Peyer's patch (tissue), 4 donors: ENCODE measurements at regions not wholly inside any gene's neighbourhood (a gene's known extent, or its start where the extent isn't known, plus 50 kb on each side); places are given as distances from the start of the nearest gene placed in this dataset.

Source experiments
- DNase-seq, 3 donors: peaks; one replicate each; pipeline ENCODE4 v3.0.0-alpha.2; 2017 to 2019
- H3K27ac ChIP-seq, 4 donors: fragments of 200-600 bp; sonication (generic); one replicate each; pipeline ENCODE4 v1.5.1; 2016 to 2019
- H3K27me3 ChIP-seq, 2 donors: fragments of 200-600 bp; sonication (generic); one replicate each; pipeline ENCODE4 v1.5.1; 2019
- H3K36me3 ChIP-seq, 3 donors: fragments of 200-600 bp; sonication (generic); one replicate each; pipeline ENCODE4 v1.5.1; 2016 to 2019
- H3K4me1 ChIP-seq, 4 donors: fragments of 200-600 bp; sonication (generic); one replicate each; pipeline ENCODE4 v1.5.1; 2016 to 2019
- H3K4me3 ChIP-seq, 4 donors: fragments of 200-600 bp; sonication (generic); 1 replicate in 3 of 4; 2 replicates in 1 of 4; pipeline ENCODE4 v1.5.1; 2016 to 2019; ENCODE audit warnings: mild to moderate bottlenecking in 1 of 4
- H3K9me3 ChIP-seq, 4 donors: fragments of 200-600 bp; sonication (generic); one replicate each; pipeline ENCODE4 v1.5.1; 2016 to 2019; ENCODE audit warnings: mild to moderate bottlenecking in 1 of 4
- CTCF ChIP-seq, 6 experiments: fragments of 450-650 bp in 4 of 6; fragments of 200-600 bp in 2 of 6; sonication (generic) in 1 of 6; IDR thresholded peaks; one replicate each; pipeline ENCODE4 v1.5.1; 2017 to 2019; ENCODE audit warnings: antibody characterized with exemption in 6 of 6, mild to moderate bottlenecking in 3 of 6, moderate library complexity in 1 of 6
- POLR2A ChIP-seq, 2 donors: fragments of 450-650 bp; IDR thresholded peaks; one replicate each; pipeline ENCODE4 v1.5.1; 2017; ENCODE audit warnings: antibody characterized with exemption in 2 of 2, mild to moderate bottlenecking in 2 of 2, moderate library complexity in 2 of 2

- H3K27ac ChIP-seq, result no peak overlapping the region
- H3K4me3 ChIP-seq, result no peak overlapping the region
Measured at GRCh38 chr5:96562614-96563013, 99.6 kb upstream of the CAST start.

GRCh38 chr5:96563816-96564215, 98.4 kb upstream of the CAST start:
- Histone ChIP-seq H3K4me3 (no peak overlapping the region), H3K9me3 (no peaks in the 10 kb centered on the region), H3K36me3 (no peaks in the 10 kb centered on the region), H3K27ac (no peak overlapping the region), H3K4me1 (no peaks in the 10 kb centered on the region), H3K27me3 (no peaks in the 10 kb centered on the region)
- no peak for DNase-seq
- TF ChIP-seq CTCF (IDR thresholded peaks at IDR 0.05) (no peak), POLR2A (IDR thresholded peaks at IDR 0.05) (no peak)

More at GRCh38 chr5:96562614-96563013, 99.6 kb upstream of the CAST start:
- TF ChIP-seq CTCF (IDR thresholded peaks at IDR 0.05), result no peak
- no peak for TF ChIP-seq POLR2A (IDR thresholded peaks at IDR 0.05)
- no peaks in the 10 kb centered on the region for H3K4me1 ChIP-seq
- H3K27me3 ChIP-seq, result no peaks in the 10 kb centered on the region
- DNase-seq, result no peak
- H3K9me3 ChIP-seq, result no peaks in the 10 kb centered on the region
- no peaks in the 10 kb centered on the region for H3K36me3 ChIP-seq

GRCh38 chr5:96565582-96566265, 96.5 kb upstream of the CAST start:
- no peak for DNase-seq

GRCh38 chr5:96566833-96567587, 95.2 kb upstream of the CAST start:
- Histone ChIP-seq H3K4me1 (no peaks in the 10 kb centered on the region), H3K27me3 (no peaks in the 10 kb centered on the region), H3K9me3 (no peaks in the 10 kb centered on the region), H3K36me3 (no peaks in the 10 kb centered on the region), H3K27ac (no peak overlapping the region), H3K4me3 (no peak overlapping the region)
- DNase-seq, result no peak
- TF ChIP-seq CTCF (IDR thresholded peaks at IDR 0.05) (no peak), POLR2A (IDR thresholded peaks at IDR 0.05) (no peak)

More at GRCh38 chr5:96565582-96566265, 96.5 kb upstream of the CAST start:
- TF ChIP-seq POLR2A (IDR thresholded peaks at IDR 0.05) (no peak), CTCF (IDR thresholded peaks at IDR 0.05) (no peak)
- no peaks in the 10 kb centered on the region for H3K36me3 ChIP-seq
- H3K4me1 ChIP-seq, result no peaks in the 10 kb centered on the region
- no peaks in the 10 kb centered on the region for H3K9me3 ChIP-seq
- no peaks in the 10 kb centered on the region for H3K27me3 ChIP-seq
- H3K27ac ChIP-seq, result no peak overlapping the region
- no peak overlapping the region for H3K4me3 ChIP-seq

GRCh38 chr5:96569332-96569731, 92.8 kb upstream of the CAST start:
- H3K36me3 ChIP-seq, result no peaks in the 10 kb centered on the region
- TF ChIP-seq POLR2A (IDR thresholded peaks at IDR 0.05) (no peak), CTCF (IDR thresholded peaks at IDR 0.05) (no peak)

More at GRCh38 chr5:96569332-96569731, 92.8 kb upstream of the CAST start:
- H3K27me3 ChIP-seq, result no peaks in the 10 kb centered on the region
- no peak overlapping the region for H3K27ac ChIP-seq
- DNase-seq, result no peak
- no peaks in the 10 kb centered on the region for H3K9me3 ChIP-seq
- no peaks in the 10 kb centered on the region for H3K4me1 ChIP-seq
- H3K4me3 ChIP-seq, result no peak overlapping the region
